ENCODE measurements at regions not wholly inside any gene's neighbourhood (a gene's known extent, or its start where the extent isn't known, plus 50 kb on each side); places are given as distances from the start of the nearest gene placed in this dataset.
"Not testable (repeated sequence)": the region's sequence is repeated elsewhere in the genome, so short reads cannot be mapped to it uniquely, and the experiment has no call there.

DNA sequence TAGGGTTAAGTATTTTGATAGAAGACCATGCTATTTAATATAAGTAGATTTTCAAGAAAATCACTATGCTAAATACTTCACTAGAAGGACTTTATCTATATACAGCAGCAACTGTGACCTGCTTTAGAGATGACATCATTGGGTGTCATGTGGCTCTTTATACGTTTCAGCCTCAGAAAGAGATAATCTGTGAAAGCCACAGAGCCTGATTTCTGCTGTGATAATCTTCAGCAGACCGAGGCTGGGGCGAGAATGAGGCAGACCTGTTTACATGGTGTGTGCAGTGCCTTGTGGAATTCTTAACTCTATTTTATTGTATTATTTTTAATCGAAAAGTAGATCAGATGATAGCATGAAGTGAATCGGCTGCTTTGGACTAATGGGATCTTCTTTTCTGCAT, 471.2 kb downstream of the MFSD1 start:
- DNase-seq (ENCODE audit: low read depth): no peak

DNA sequence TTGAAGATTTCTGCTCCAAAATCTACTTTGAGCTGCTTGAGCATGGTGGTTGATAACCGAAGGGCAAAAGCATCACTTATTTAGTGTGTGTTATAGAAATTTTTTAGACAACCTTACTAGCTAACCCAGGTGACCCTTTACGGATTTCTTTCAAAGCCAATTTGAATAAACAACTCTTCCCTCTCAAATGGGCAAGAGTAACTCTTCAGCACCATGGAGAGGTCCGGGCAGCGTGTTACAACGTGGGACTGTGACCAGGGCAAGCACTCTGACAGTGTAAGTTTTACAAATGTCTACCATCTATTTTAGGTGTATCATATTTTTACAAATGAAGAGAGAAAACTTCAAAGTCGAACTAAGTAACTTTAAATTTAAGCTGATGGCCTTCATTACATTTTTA, 471.8 kb downstream of the MFSD1 start:
- peak; percentile 33 for DNase-seq (ENCODE audit: low read depth)

DNA sequence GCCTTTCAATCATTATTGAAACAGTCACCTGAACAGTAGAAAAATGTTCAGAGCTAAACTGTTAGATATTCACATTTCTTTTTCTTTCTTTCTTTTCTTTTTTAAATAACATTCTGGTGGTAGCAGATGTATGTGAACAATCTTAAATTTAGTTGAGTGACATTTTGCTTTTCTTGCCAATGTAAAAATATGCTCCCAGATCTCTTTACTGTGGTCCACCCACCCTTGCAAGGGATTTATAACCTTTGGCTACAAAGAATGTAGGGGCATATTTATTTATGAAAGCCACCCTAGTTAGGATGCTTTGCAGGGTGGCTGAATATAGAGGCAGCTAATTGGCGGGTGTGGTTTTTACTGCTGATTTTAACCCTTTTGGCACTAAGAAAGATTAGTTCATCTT, 473.9 kb downstream of the MFSD1 start:
- no peak for DNase-seq (ENCODE audit: low read depth)

DNA sequence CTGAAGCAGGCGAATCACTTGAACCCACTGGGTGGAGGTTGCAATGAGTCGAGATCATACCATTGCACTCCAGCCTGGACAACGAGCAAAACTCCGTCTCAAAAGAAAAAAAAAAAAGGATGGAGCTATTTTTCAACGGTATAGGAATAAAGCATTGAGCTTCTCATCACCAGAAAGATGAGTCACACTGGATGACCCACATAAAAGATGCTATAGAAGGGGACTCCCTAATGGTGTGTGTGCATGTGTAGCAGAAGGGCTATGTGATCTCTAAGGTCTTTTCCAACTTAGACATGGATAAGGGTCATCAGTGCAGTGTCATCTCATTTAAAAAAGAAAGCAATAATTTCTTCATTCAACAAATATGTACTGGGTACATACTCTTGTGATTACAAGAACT, 476.0 kb downstream of the MFSD1 start:
- no peak for DNase-seq (ENCODE audit: low read depth)

DNA sequence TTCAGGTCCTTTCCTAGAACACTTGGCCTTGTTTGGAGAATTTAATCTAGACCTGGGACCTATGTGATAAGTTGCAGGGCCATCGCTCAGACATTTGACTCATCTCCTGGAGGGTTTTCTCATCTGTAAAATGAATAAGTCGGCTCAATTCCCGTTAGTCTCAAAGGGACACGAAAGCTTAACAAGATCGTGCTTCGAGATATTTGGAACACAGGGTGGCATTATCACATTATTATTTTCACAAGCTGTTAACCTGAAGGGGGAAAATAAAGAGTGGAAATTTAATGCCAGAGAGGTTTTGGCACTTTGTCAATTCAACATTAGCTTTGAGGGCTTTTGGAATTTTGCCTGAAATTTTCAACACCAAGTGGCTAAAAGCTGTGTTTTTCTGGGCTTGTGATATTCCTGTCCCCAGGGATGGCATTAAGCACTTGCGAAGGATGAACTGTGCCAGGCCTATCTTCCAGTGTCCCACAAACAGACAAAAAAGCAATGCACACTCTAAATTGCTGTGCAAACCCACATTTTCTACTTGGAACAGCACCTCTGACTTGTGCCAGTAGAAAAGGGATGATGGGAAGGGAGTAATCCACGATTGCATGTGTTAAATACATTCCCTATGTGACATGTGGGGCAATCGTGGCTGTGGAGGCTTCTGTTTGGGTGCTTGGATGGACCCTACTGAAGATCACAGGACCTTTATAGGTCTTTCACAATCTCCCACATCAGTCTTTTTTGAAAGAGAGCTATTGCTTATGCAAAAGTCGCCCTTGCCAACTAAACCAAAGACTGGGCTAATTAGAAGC, 478.7 kb downstream of the MFSD1 start:
- no peak for DNase-seq (ENCODE audit: low read depth)

DNA sequence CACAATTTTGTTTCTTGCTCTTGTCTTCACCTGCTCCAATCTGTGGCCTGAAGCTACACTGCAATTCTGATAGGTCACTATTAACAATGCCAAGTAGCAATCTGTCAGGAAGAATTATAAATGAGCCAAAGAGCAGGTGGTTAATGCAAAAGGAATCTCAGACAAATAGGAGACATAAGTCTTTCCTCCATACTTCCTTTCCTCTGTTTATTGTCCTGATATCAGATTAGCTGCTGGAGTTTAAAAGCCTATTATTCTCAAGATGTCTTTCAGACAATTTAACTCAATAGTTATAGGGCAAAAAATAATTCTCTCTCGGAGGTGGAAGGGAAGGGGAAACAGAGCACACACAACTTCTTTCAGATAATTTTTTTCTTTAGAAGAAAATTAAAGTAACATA, 491.6 kb downstream of the MFSD1 start:
- DNase-seq (ENCODE audit: low read depth): no peak

DNA sequence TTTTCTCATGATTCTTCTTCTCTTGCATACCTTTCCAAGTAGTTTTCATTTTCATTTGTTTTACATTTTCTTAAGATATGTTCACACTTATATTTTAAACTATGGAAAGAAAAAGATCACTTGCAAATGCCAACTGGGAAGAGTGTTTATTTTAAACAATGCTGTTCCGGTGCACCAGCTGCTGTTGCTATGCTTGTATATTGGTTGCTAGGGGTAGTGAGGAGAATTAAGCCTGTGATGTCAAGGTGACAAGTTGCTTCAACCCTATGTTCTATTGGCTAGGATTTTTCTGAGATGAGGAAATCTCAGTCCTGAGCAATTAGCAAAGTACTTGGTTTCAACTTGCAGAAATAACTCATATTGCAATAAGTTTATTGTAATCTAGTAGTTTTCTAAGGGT, 500.1 kb downstream of the MFSD1 start:
- DNase-seq (ENCODE audit: low read depth): no peak

DNA sequence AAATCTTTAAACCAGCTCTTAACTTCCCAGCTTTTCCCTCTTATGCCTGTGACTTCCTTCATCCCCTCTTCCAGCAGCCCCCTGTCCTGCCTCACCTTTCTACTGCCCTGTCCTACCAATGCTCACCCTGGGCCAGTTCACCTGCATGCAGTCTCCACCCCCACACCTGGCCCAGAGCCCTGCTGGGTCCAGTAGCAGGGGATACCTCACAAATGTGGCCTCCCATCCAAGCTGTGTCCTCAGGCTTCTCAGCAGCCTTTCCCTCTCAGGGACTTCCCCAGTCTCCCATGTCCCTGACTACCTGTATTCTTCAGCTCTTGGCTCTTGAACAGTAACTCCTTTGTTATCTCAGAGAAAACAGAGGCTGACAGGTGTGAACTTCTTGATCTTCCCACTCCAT, 503.2 kb downstream of the MFSD1 start:
- DNase-seq (ENCODE audit: low read depth): no peak

- not testable (repeated sequence) for DNase-seq (ENCODE audit: low read depth)
Measured at GRCh38 chr3:159316706-159317105, 514.9 kb downstream of the MFSD1 start.

DNA sequence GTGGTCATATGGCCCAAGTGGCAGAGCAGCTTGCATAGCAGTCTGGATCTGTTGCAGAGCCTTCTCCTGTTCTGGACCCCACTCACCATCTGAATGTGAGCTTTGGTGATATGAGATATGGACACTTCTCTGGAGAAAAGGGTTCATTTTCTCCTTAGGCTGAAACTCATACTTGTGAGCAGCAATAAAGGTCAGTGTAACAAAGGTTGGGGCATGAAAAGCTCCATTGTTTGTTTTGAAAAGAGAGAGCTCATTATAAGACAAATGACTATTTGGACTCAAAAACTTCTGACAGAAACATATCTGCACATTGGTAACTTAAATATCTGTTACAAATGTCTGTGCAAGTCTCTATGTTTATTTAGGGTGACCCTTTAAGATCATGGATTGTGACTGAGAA, 517.3 kb downstream of the MFSD1 start:
- no peak for DNase-seq (ENCODE audit: low read depth)

- no peak for DNase-seq (ENCODE audit: low read depth)
Measured at GRCh38 chr3:159322322-159322939, 520.6 kb downstream of the MFSD1 start.

DNA sequence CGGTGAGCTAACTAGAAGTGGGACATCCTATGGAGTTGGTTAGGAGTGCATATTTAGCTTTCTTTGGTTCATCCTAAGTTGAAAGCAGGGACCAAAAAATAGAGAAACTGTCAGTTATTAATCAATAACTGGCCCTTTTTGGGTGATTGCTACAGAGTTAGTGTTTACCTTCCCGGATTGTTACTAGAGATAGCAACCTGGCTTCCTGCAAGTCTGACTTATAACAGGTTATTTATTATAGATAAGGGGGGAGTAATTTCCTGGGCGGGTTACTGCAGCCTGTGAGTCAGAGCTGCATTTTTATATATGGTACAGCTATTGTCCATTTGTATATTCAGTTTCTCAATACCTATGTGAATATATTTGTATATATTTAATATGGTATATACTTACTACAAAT, 522.0 kb downstream of the MFSD1 start:
- DNase-seq (ENCODE audit: low read depth): no peak

DNA sequence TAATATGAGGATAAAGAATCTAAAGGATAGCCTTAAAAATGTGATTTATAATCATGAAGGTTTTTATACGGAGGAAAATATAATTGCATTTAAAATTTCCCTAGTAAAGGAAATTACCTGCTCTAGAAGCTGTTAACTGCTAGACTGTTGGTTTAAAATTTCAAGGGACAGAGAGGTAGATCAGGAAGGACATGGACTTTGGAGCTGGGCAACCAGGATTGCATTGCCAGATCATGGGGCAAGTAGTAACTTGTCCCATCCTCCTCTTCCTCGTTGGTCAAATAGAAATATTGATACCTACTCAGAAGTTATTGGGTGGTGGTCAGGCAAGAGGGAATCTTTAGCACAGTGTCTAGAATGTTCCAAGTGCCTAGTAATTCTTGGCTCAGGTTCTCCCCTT, 525.1 kb downstream of the MFSD1 start:
- no peak for DNase-seq (ENCODE audit: low read depth)

GRCh38 chr3:159332535-159333099, 530.8 kb downstream of the MFSD1 start:
- no peak for DNase-seq (ENCODE audit: low read depth)

- no peak for DNase-seq (ENCODE audit: low read depth)
Measured at GRCh38 chr3:159339131-159339530, 537.3 kb downstream of the MFSD1 start.

DNA sequence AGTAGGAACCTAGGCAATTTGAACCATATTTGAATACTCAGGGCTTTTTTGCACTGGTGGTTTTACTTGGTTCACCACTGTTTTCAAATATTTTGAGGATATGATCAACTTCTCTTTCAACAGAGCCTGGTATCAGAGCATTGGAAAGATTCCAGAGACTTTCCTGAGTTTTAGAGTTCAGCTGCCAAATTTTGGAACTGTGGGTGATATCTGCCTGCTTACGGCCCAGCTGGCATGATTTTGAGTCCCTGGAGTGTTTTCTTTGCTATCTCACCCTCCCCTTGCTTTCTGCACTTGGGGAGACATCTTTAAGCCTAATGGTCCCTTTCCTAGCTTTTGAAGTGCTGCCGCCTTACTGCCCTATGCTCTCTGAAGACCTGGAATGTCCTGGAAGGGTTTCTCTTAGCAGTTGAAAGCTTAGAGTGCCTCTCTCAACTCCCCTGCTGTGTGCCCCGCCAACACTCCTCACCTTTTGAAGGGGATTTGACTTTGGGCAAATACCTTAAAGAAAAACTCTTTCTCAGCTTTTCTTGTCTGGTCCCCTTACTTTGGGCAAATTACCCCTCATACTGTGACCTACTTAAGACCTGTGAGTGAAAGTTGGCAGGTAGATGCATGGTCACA, 539.1 kb downstream of the MFSD1 start:
- DNase-seq (ENCODE audit: low read depth): no peak

GRCh38 chr3:159346271-159346903, 544.5 kb downstream of the MFSD1 start:
- no peak for DNase-seq (ENCODE audit: low read depth)

- DNase-seq (ENCODE audit: low read depth): no peak
Measured at GRCh38 chr3:159348431-159348830, 546.6 kb downstream of the MFSD1 start.

DNA sequence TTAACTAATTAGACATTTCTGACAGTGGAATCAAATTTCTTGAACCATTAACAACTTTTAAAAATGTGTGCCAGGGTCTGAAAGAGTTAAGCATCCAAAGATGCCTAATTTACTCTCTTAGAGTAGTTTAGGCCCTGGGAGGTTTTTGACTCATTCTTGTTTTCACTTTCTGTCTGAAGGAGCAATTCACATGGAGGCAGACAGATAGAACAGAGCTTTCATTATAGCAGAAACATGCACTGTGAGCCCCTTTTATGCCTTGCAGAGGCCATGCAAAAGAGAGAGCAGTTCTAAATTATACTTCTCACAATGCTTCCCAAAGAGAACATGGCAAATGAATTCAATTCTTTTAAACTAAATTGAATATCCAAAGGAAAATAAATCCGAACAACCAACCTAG, 554.8 kb downstream of the MFSD1 start:
- no peak for DNase-seq (ENCODE audit: low read depth)

GRCh38 chr3:159364511-159364910, 562.7 kb downstream of the MFSD1 start:
- DNase-seq (ENCODE audit: low read depth): no peak

GRCh38 chr3:159366476-159366875, 564.6 kb downstream of the MFSD1 start:
- DNase-seq (ENCODE audit: low read depth): no peak

- no peak for DNase-seq (ENCODE audit: low read depth)
Measured at GRCh38 chr3:159371961-159372360, 570.1 kb downstream of the MFSD1 start.
